ENCODE measurements at regions not wholly inside any gene's neighbourhood (a gene's known extent, or its start where the extent isn't known, plus 50 kb on each side); places are given as distances from the start of the nearest gene placed in this dataset.

DNA sequence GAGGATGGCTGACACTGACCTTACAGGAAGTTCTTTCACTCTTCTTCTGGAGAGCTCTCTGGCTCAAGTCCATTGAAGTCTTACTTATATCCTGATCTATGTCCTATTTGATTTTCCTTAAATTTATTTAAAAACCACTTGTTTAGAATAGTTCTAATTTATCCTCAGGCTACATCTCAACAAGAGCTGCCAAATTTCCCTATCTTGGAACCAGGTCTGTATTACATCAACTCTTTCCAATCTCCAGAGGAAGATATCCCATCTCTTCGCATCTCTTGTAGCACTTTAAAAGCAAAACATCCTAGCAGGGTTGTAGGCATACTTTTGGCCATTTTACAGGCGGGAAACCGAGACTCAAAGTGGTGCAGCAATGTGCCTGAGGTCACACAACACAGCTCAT lies 290.5 kb upstream of the TEX13C start:
- H3K4me2 ChIP-seq (ENCODE audit: low read length): no peak overlapping the region
- TF ChIP-seq ELF1 (IDR thresholded peaks at IDR 0.05; ENCODE audit: borderline replicate concordance, low read depth) (no peak), EZH2phosphoT487 (IDR thresholded peaks at IDR 0.05; ENCODE audit: borderline replicate concordance) (no peak), EZH2 (IDR thresholded peaks at IDR 0.05) (no peak), ZNF274 (IDR thresholded peaks at IDR 0.05; ENCODE audit: low read depth, low read length) (no peak), RAD21 (IDR thresholded peaks at IDR 0.05; ENCODE audit: low read depth) (no peak), POLR2AphosphoS5 (IDR thresholded peaks at IDR 0.05; ENCODE audit: low read depth, low read length) (no peak), CEBPB (IDR thresholded peaks at IDR 0.05; ENCODE audit: low read depth) (no peak), JUND (IDR thresholded peaks at IDR 0.05) (no peak), FOSL1 (IDR thresholded peaks at IDR 0.05; ENCODE audit: low read depth) (no peak), SIN3A (IDR thresholded peaks at IDR 0.05; ENCODE audit: low read depth) (no peak), SRF (IDR thresholded peaks at IDR 0.05; ENCODE audit: low read depth) (no peak), CBX3 (IDR thresholded peaks at IDR 0.05; ENCODE audit: low read depth) (no peak), SP1 (IDR thresholded peaks at IDR 0.05; ENCODE audit: low read depth) (no peak), YY1 (IDR thresholded peaks at IDR 0.05; ENCODE audit: extremely low read depth, insufficient replicate concordance, low read depth, low read length) (no peak), EGR1 (IDR thresholded peaks at IDR 0.05; ENCODE audit: low read depth) (no peak)
- TF ChIP-seq, protein P1, sequence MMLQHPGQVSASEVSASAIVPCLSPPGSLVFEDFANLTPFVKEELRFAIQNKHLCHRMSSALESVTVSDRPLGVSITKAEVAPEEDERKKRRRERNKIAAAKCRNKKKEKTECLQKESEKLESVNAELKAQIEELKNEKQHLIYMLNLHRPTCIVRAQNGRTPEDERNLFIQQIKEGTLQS (IDR thresholded peaks at IDR 0.05): no peak
- TF ChIP-seq, protein P2, sequence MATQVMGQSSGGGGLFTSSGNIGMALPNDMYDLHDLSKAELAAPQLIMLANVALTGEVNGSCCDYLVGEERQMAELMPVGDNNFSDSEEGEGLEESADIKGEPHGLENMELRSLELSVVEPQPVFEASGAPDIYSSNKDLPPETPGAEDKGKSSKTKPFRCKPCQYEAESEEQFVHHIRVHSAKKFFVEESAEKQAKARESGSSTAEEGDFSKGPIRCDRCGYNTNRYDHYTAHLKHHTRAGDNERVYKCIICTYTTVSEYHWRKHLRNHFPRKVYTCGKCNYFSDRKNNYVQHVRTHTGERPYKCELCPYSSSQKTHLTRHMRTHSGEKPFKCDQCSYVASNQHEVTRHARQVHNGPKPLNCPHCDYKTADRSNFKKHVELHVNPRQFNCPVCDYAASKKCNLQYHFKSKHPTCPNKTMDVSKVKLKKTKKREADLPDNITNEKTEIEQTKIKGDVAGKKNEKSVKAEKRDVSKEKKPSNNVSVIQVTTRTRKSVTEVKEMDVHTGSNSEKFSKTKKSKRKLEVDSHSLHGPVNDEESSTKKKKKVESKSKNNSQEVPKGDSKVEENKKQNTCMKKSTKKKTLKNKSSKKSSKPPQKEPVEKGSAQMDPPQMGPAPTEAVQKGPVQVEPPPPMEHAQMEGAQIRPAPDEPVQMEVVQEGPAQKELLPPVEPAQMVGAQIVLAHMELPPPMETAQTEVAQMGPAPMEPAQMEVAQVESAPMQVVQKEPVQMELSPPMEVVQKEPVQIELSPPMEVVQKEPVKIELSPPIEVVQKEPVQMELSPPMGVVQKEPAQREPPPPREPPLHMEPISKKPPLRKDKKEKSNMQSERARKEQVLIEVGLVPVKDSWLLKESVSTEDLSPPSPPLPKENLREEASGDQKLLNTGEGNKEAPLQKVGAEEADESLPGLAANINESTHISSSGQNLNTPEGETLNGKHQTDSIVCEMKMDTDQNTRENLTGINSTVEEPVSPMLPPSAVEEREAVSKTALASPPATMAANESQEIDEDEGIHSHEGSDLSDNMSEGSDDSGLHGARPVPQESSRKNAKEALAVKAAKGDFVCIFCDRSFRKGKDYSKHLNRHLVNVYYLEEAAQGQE (IDR thresholded peaks at IDR 0.05; ENCODE audit: low read depth): no peak
- no peak overlapping the region for H3K27ac ChIP-seq (ENCODE audit: low read depth, low read length)

More for the DNA sequence above, 290.5 kb upstream of the TEX13C start:
- ChIA-PET RAD21 (ENCODE audit: low non-redundant PET in 1 of 2, low total read pairs in 2 of 2, uncharacterized antibody in 2 of 2, unreplicated experiment in 2 of 2) (no interaction called here), CTCF (no interaction called here), POLR2A (no interaction called here)
- intact Hi-C loops (cut with micrococcal nuclease): no loop called here
- no peaks in the 10 kb centered on the region for H3K9me2 ChIP-seq (ENCODE audit: insufficient read depth)
- no peak overlapping the region for H3K4me3 ChIP-seq (replicated peaks in 1 of 2; ENCODE audit: low read depth in 1 of 2, low read length in 2 of 2)
- H3K4me1 ChIP-seq (ENCODE audit: control insufficient read depth in 1 of 2, insufficient read depth in 2 of 2, low read length in 2 of 2): no peaks in the 10 kb centered on the region
- no TSS peak for BruUV-seq (replicated peaks)
- no peaks in the 10 kb centered on the region for H3K36me3 ChIP-seq (ENCODE audit: control insufficient read depth in 1 of 2, insufficient read depth in 2 of 2, low read length in 2 of 2)
- no peaks in the 10 kb centered on the region for H3K27me3 ChIP-seq (ENCODE audit: insufficient read depth, low read length)
- H3K9ac ChIP-seq (ENCODE audit: low read length): no peak overlapping the region
- ATAC-seq (no peak), DNase-seq (ENCODE audit: low read depth, low spot score) (no peak)
- no peaks in the 10 kb centered on the region for H3K9me3 ChIP-seq (ENCODE audit: control insufficient read depth in 1 of 2, insufficient read depth in 1 of 2, low read depth in 1 of 2, low read length in 2 of 2)
- no peaks in the 10 kb centered on the region for H3K79me2 ChIP-seq (ENCODE audit: insufficient read depth, low read length)
- no peaks in the 10 kb centered on the region for H4K20me1 ChIP-seq (ENCODE audit: insufficient read depth)
- no peak overlapping the region for H2AFZ ChIP-seq (ENCODE audit: low read depth, low read length, poor library complexity, severe bottlenecking)

Measured in HCT116 (cell line).